ENCODE measurements at regions not wholly inside any gene's neighbourhood (a gene's known extent, or its start where the extent isn't known, plus 50 kb on each side); places are given as distances from the start of the nearest gene placed in this dataset.

- no peak for DNase-seq
Observed at GRCh38 chr1:70897273-70897672, 150.3 kb downstream of the PTGER3 start.

GRCh38 chr1:70899735-70900134 lies 147.9 kb downstream of the PTGER3 start:
- no peak for DNase-seq

GRCh38 chr1:70902211-70902610 lies 145.4 kb downstream of the PTGER3 start:
- DNase-seq, result no peak

- no peak for DNase-seq
Observed at GRCh38 chr1:70906800-70907199, 140.8 kb downstream of the PTGER3 start.

GRCh38 chr1:70907563-70908310 lies 139.9 kb downstream of the PTGER3 start:
- DNase-seq, result no peak

GRCh38 chr1:70909262-70909822 lies 138.3 kb downstream of the PTGER3 start:
- no peak for DNase-seq

GRCh38 chr1:70910013-70910412 lies 137.6 kb downstream of the PTGER3 start:
- DNase-seq, result no peak

- no peak for DNase-seq
Observed at GRCh38 chr1:70911861-70912260, 135.8 kb downstream of the PTGER3 start.

- no peak for DNase-seq
Observed at GRCh38 chr1:70914224-70914623, 133.4 kb downstream of the PTGER3 start.

- no peak for DNase-seq
Observed at GRCh38 chr1:70915258-70916033, 132.2 kb downstream of the PTGER3 start.

GRCh38 chr1:70916034-70916427 lies 131.6 kb downstream of the PTGER3 start:
- no peak for DNase-seq

- no peak for DNase-seq
Observed at GRCh38 chr1:70919706-70920323, 127.8 kb downstream of the PTGER3 start.
